Stimulated activated CD8-positive, alpha-beta memory T cell treated with anti-CD3 and anti-CD28 coated beads, Interleukin-7, amount 100 ng/mL, for 48 hours (primary cell): ENCODE measurements at regions not wholly inside any gene's neighbourhood (a gene's known extent, or its start where the extent isn't known, plus 50 kb on each side); places are given as distances from the start of the nearest gene placed in this dataset.
"Not testable (repeated sequence)": the region's sequence is repeated elsewhere in the genome, so short reads cannot be mapped to it uniquely, and the experiment has no call there.

Source experiments
- DNase-seq, 2 donors: peaks; one replicate each; pipeline ENCODE4 v3.0.0-alpha.2; 2020; ENCODE audit warnings: low read depth in 1 of 2; ENCODE audit errors: extremely low read depth in 1 of 2

- DNase-seq, result no peak
Observed at GRCh38 chr12:79993106-79993862, 58.4 kb upstream of the PPP1R12A start.

DNA sequence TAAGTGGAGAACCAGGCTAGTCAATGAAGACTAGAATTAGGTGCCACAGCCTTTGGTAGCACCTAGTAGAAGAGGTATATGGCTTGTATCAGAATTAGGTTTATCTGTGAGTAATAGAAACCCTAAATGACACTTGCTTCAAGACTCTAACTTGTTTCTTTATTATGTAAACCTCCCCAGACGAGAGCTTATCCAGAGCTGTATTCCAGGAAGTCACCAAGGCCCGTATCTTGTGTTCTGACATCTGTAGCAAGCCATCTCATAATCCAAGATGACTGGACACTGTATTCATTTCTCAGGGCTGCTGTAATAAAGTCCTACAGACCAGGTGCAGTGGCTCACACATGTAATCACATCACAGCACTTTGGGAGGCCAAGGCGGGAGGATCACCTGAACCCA is 56.7 kb upstream of the PPP1R12A start:
- no peak for DNase-seq

DNA sequence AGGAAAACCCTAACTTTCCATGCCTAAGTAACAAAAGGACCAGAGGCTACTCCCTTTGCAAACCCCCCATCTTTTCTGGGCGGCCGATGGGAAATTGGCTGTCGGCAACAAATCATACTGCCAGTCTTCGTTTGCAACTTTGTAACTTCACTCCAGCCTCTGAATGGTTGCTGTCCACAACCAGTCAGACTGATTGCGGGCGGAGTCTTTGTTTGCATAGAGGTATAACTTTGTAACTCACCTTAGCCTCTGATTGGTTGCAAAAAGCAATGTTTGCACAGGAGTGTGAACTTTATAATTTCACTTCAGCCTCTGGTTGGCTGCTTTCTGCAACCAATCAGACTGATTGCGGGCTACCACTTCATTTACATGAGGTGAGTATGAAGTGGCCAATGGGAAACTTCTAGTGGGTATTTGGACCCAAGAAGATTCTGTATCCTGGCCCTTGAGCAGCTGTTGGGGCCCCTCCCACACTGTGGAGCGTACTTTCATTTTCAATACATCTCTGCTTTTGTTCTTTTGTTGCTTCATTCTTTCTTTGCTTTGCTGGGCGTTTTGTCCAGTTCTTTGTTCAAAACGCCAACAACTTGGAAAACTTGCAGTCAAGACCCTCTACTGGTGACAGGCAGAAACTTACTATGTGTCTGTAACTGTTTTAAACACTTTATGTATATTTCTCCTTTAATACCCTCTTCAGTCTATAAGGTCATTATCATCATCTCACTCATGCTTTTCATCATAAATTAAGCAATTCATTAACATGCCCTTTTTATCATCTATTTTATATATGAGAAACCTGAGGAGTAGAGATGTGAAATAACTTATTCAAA is 55.8 kb upstream of the PPP1R12A start:
- DNase-seq, result not testable (repeated sequence)

- DNase-seq, result no peak
Observed at GRCh38 chr12:79988368-79988767, 53.5 kb upstream of the PPP1R12A start.

- no peak for DNase-seq
Observed at GRCh38 chr12:79987731-79988130, 52.8 kb upstream of the PPP1R12A start.
